GM18511 (cell line): ENCODE measurements at regions not wholly inside any gene's neighbourhood (a gene's known extent, or its start where the extent isn't known, plus 50 kb on each side); places are given as distances from the start of the nearest gene placed in this dataset.
A peak's percentile ranks its signal among the peaks of the same experiment; 100 is the strongest.

ENCODE experiments used
- ATAC-seq: cut with Tn5 transposase; IDR thresholded peaks from one replicate; pipeline ENCODE4 v1.9.1; 2021; ENCODE audit warnings: mild to moderate bottlenecking, moderate library complexity; ENCODE audit not compliant: unreplicated experiment

- no peak for ATAC-seq
Measured at GRCh38 chr2:3005859-3006501, 371.6 kb downstream of the EIPR1 start.

GRCh38 chr2:3001615-3002560 lies 375.7 kb downstream of the EIPR1 start:
- ATAC-seq = peak; percentile 90

GRCh38 chr2:3000968-3001367 lies 376.6 kb downstream of the EIPR1 start:
- ATAC-seq = no peak

- ATAC-seq = no peak
Measured at GRCh38 chr2:3000125-3000524, 377.5 kb downstream of the EIPR1 start.

GRCh38 chr2:2998971-2999370 lies 378.6 kb downstream of the EIPR1 start:
- ATAC-seq = no peak

- ATAC-seq = no peak
Measured at GRCh38 chr2:2993172-2993692, 384.4 kb downstream of the EIPR1 start.

GRCh38 chr2:2992634-2993033 lies 385.0 kb downstream of the EIPR1 start:
- ATAC-seq = peak; percentile 56

- ATAC-seq = no peak
Measured at GRCh38 chr2:2985020-2985419, 392.6 kb downstream of the EIPR1 start.

GRCh38 chr2:2981000-2981399 lies 396.6 kb downstream of the EIPR1 start:
- ATAC-seq = no peak

- ATAC-seq = no peak
Measured at GRCh38 chr2:2974982-2975381, 402.6 kb downstream of the EIPR1 start.

- ATAC-seq = no peak
Measured at GRCh38 chr2:2960441-2961133, 417.0 kb downstream of the EIPR1 start.

- ATAC-seq = no peak
Measured at GRCh38 chr2:2950403-2950952, 427.1 kb downstream of the EIPR1 start.

GRCh38 chr2:2947406-2947805 lies 430.2 kb downstream of the EIPR1 start:
- no peak for ATAC-seq

- ATAC-seq = no peak
Measured at GRCh38 chr2:2942906-2943305, 434.7 kb downstream of the EIPR1 start.

GRCh38 chr2:2942225-2942624 lies 435.4 kb downstream of the EIPR1 start:
- no peak for ATAC-seq

- no peak for ATAC-seq
Measured at GRCh38 chr2:2941205-2941604, 436.4 kb downstream of the EIPR1 start.

- ATAC-seq = no peak
Measured at GRCh38 chr2:2940702-2941101, 436.9 kb downstream of the EIPR1 start.

- ATAC-seq = no peak
Measured at GRCh38 chr2:2940061-2940460, 437.6 kb downstream of the EIPR1 start.

- ATAC-seq = no peak
Measured at GRCh38 chr2:2939078-2939795, 438.4 kb downstream of the EIPR1 start.

GRCh38 chr2:2938481-2938880 lies 439.1 kb downstream of the EIPR1 start:
- ATAC-seq = no peak
